ENCODE measurements at regions not wholly inside any gene's neighbourhood (a gene's known extent, or its start where the extent isn't known, plus 50 kb on each side); places are given as distances from the start of the nearest gene placed in this dataset.

- no peak for TF ChIP-seq PATZ1 (CRISPR knock-in tag; IDR thresholded peaks at IDR 0.05; ENCODE audit: borderline replicate concordance)
- TF ChIP-seq ZFP30 (CRISPR knock-in tag; IDR thresholded peaks at IDR 0.05), result no peak
These were observed 70.8 kb upstream of the GPR12 start (continued) for GRCh38 chr13:26831336-26831908.

GRCh38 chr13:26829716-26830115, 69.1 kb upstream of the GPR12 start:
- no peak for ATAC-seq
- TF ChIP-seq TOX (CRISPR knock-in tag; IDR thresholded peaks at IDR 0.05; ENCODE audit: borderline replicate concordance) (no peak), BACH2 (CRISPR knock-in tag; IDR thresholded peaks at IDR 0.05; ENCODE audit: borderline replicate concordance) (no peak), CSDC2 (CRISPR knock-in tag; IDR thresholded peaks at IDR 0.05) (no peak), POU6F1 (CRISPR knock-in tag; IDR thresholded peaks at IDR 0.05; ENCODE audit: borderline replicate concordance, low read depth) (no peak), GLIS3 (CRISPR knock-in tag; IDR thresholded peaks at IDR 0.05) (no peak), ZFP3 (CRISPR knock-in tag; IDR thresholded peaks at IDR 0.05) (no peak), PATZ1 (CRISPR knock-in tag; IDR thresholded peaks at IDR 0.05; ENCODE audit: borderline replicate concordance) (no peak), ZNF565 (CRISPR knock-in tag; conservative IDR thresholded peaks at IDR 0.05; ENCODE audit: low read depth) (no peak), ZC3H10 (CRISPR knock-in tag; IDR thresholded peaks at IDR 0.05) (no peak), ZFP30 (CRISPR knock-in tag; IDR thresholded peaks at IDR 0.05) (no peak), SNAI2 (CRISPR knock-in tag; IDR thresholded peaks at IDR 0.05) (no peak)

GRCh38 chr13:26824581-26824980, 64.0 kb upstream of the GPR12 start:
- ATAC-seq, result no peak
- no peak for TF ChIP-seq TCF4 (CRISPR knock-in tag; IDR thresholded peaks at IDR 0.05; ENCODE audit: borderline replicate concordance)
- TF ChIP-seq GLIS3 (CRISPR knock-in tag; IDR thresholded peaks at IDR 0.05), result no peak
- TF ChIP-seq ZNF565 (CRISPR knock-in tag; conservative IDR thresholded peaks at IDR 0.05; ENCODE audit: low read depth), result no peak
- no peak for TF ChIP-seq ZNF70 (CRISPR knock-in tag; IDR thresholded peaks at IDR 0.05)
- TF ChIP-seq TOX (CRISPR knock-in tag; IDR thresholded peaks at IDR 0.05; ENCODE audit: borderline replicate concordance), result no peak
- TF ChIP-seq PPARA (CRISPR knock-in tag; IDR thresholded peaks at IDR 0.05; ENCODE audit: borderline replicate concordance), result no peak
- TF ChIP-seq BACH2 (CRISPR knock-in tag; IDR thresholded peaks at IDR 0.05; ENCODE audit: borderline replicate concordance), result no peak
- no peak for TF ChIP-seq ZC3H10 (CRISPR knock-in tag; IDR thresholded peaks at IDR 0.05)
- no peak for TF ChIP-seq POU6F1 (CRISPR knock-in tag; IDR thresholded peaks at IDR 0.05; ENCODE audit: borderline replicate concordance, low read depth)
- no peak for TF ChIP-seq ZNF8 (CRISPR knock-in tag; IDR thresholded peaks at IDR 0.05)
- no peak for TF ChIP-seq SNAI2 (CRISPR knock-in tag; IDR thresholded peaks at IDR 0.05)
- no peak for TF ChIP-seq CSDC2 (CRISPR knock-in tag; IDR thresholded peaks at IDR 0.05)
- no peak for TF ChIP-seq ZFP3 (CRISPR knock-in tag; IDR thresholded peaks at IDR 0.05)
- no peak for TF ChIP-seq ISL1 (CRISPR knock-in tag; IDR thresholded peaks at IDR 0.05)
- no peak for TF ChIP-seq CSRNP3 (CRISPR knock-in tag; IDR thresholded peaks at IDR 0.05)
- TF ChIP-seq ARNTL (CRISPR knock-in tag; IDR thresholded peaks at IDR 0.05; ENCODE audit: borderline replicate concordance, low read depth), result no peak
- TF ChIP-seq ZFP30 (CRISPR knock-in tag; IDR thresholded peaks at IDR 0.05), result no peak

GRCh38 chr13:26822146-26822545, 61.6 kb upstream of the GPR12 start:
- no peak for ATAC-seq
- TF ChIP-seq RARB (CRISPR knock-in tag; IDR thresholded peaks at IDR 0.05) (no peak), SNAI2 (CRISPR knock-in tag; IDR thresholded peaks at IDR 0.05) (no peak), ZNF565 (CRISPR knock-in tag; conservative IDR thresholded peaks at IDR 0.05; ENCODE audit: low read depth) (no peak), ISL1 (CRISPR knock-in tag; IDR thresholded peaks at IDR 0.05) (no peak), ARNTL (CRISPR knock-in tag; IDR thresholded peaks at IDR 0.05; ENCODE audit: borderline replicate concordance, low read depth) (no peak), ZC3H10 (CRISPR knock-in tag; IDR thresholded peaks at IDR 0.05) (no peak), POU6F1 (CRISPR knock-in tag; IDR thresholded peaks at IDR 0.05; ENCODE audit: borderline replicate concordance, low read depth) (no peak), PATZ1 (CRISPR knock-in tag; IDR thresholded peaks at IDR 0.05; ENCODE audit: borderline replicate concordance) (no peak), OSR1 (CRISPR knock-in tag; IDR thresholded peaks at IDR 0.05) (no peak), GLIS3 (CRISPR knock-in tag; IDR thresholded peaks at IDR 0.05) (no peak), ZNF8 (CRISPR knock-in tag; IDR thresholded peaks at IDR 0.05) (no peak), ESRRG (CRISPR knock-in tag; IDR thresholded peaks at IDR 0.05) (no peak), ZFP30 (CRISPR knock-in tag; IDR thresholded peaks at IDR 0.05) (no peak), PPARA (CRISPR knock-in tag; IDR thresholded peaks at IDR 0.05; ENCODE audit: borderline replicate concordance) (no peak), CSDC2 (CRISPR knock-in tag; IDR thresholded peaks at IDR 0.05) (no peak)

All from SK-N-SH treated with all-trans-retinoic acid at 6 μM for 48 hours (cell line).